DMS114 treated with DMSO at 0.1 percent for 48 hours (cell line): ENCODE measurements at regions not wholly inside any gene's neighbourhood (a gene's known extent, or its start where the extent isn't known, plus 50 kb on each side); places are given as distances from the start of the nearest gene placed in this dataset.
A peak's percentile ranks its signal among the peaks of the same experiment; 100 is the strongest.
"Not testable (repeated sequence)": the region's sequence is repeated elsewhere in the genome, so short reads cannot be mapped to it uniquely, and the experiment has no call there.

ENCODE experiments used
- DNase-seq: peaks from one replicate; lab custom pipeline; 2025; ENCODE audit not compliant: unreplicated experiment; lab: John Stamatoyannopoulos, UW

DNA sequence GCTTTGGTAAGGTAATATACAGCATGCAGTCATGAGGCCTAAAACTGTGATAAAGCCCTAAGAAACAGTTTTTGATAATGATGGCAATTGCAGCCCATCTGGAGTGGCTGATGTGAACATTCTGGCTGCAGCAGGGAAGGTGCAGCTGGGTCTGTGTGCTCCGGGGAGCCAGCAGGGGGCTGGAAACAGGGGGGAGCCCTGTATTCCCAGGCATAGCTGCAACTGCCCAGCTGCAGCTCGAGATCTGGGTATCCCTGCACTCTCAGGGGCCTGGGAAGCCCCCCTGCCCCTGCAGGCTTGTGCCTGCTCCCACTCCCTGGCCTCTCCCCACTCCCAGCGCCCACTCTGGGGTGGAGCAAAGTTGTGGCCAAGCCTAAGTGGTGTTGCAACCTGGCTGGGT lies 95.6 kb downstream of the RRAGB start:
- DNase-seq = no peak

DNA sequence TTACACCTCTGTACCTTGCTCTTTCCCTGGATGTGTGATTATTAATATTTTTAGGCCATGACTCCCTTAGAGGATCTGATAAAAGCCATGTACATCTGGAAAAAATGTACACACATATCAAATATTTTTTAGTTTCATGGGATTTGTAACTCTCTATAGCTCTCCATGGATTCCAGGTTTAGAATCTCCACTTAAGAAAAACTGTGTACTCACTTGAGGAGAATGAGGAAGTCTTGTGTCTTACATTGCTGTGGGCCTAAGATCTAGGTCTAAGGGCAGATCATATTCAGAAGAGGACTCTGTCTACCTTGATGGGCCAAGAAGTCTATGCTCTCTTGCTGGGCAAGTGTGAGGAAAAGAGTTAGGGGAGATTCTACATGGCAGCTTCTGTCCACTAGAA lies 98.0 kb downstream of the RRAGB start:
- DNase-seq = no peak

DNA sequence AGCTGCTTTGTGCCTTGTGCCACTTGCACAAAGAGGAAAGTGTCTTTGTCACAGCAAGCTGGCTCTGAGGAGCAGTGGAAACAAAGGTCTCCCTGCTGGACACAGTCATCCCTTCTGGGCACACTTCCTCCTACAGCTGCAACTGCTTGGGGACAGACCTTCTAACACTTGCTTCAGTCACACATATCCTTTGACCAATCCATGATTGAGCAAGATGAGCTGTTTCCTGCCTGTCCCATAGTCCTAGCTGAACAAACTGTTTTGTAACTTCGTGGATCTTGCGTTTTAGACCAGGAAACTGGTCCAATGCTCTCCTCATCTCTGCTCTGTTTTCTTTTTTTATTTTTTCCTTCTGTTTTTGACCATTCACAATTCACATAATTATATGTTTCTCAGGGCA lies 98.5 kb downstream of the RRAGB start:
- no peak for DNase-seq

DNA sequence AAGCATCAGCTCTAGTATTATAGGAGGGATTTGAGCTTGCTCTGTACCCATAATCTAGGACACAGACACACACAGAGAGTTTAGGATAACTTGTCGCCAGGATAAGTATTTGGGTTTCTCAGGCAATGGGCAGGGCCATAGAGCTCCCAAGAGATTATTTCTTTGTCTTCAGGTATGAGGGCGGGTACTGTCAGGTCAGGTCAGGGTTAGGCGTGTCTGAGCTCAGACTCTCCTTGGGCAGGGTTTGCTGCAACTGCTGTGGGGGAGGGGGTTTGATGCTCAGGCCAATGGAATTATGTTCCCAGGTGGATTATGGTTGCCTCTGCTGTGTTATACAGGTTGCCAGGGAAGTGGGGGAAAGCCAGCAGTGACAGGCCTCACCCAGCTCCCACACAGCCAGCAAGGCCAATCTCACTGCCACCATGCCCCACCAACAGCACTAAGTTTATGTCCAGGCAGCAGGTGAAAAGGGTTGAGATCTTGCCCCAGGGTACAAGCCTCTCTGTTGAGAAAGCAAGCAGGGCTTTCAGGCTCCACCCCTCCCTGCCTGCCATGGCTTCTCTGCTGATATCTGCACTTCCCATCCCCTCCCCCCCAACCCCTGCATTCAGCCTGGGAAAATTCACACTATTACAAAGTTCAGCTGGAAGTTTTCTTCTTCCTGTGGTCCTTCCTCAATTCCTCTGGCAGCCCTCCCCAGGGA lies 101.3 kb downstream of the RRAGB start:
- no peak for DNase-seq

DNA sequence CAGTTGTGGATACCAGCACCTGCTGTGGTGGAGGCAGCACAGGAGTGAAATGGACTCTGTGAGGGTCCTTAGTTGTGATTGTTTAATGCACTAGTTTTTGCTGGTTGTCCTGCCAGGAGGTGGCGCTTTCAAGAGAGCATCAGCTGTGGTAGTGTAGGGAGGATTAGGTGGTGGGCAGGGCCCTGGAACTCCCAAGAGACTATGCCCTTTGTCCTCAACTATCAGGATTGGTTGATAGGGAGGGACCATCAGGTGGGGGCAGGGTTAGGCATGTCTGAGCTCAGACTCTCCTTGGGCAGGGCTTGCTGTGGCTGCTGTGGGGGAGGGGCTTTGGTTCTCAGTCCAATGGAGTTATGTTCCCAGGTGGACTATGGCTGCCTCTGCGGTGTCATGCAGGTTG lies 121.9 kb downstream of the RRAGB start:
- DNase-seq = no peak

DNA sequence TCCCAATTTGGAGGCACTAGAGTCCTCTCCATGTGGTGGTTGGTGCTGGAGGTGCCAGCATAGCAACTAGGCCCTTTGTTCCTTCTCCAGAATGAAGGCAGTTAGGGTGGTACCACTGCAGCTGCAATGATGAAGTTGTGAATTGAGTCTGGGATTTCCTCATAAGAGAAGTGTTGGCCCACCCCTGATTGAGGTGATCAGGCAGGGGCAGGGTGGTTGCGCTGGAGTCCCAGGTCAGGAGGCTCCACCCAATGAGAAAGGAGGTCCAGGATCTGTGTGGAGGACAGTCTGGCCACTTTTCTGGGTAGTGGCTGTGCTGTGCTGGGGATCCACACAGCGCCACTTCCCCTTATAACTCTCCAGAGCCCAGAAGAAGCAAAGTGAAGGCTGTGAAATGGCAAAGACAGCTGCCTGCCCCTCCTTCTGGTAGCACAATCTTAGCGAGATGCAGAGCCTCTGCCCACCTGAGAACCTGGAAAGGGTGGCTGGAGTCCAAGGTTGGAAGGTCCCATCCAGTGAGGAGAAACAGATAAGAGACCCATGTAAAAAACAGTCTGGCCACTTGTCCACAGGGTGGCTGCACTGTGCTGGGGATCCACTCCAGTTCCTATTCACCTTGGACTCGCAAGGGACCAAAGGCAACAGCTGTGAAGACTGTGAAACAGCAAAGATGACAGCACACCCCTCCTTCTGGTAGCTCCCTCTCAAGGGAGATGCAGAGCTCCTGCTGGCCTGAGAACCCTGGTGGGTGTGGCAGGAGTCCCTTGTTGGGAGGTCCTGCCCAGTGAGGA lies 124.6 kb downstream of the RRAGB start:
- no peak for DNase-seq

DNA sequence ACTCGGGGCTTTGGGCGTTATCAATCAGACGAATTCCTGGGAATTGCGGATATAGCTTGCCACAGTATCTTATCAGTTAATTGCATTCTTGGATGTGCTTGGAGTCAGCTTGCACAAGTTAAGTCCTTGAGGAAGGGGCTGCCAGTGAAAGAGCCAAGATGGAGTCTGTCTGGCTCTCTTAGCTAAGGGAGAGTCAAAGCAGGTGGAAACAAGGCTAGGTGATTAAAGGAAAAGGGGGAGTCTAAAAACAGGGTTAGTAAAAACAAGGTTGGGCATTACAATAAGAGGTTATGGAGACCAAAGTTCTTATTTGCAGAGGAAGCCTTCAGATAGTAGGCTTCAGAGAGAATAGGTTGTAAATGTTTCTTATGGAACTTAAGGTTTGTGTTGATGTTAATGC lies 149.2 kb downstream of the RRAGB start:
- DNase-seq = not testable (repeated sequence)

DNA sequence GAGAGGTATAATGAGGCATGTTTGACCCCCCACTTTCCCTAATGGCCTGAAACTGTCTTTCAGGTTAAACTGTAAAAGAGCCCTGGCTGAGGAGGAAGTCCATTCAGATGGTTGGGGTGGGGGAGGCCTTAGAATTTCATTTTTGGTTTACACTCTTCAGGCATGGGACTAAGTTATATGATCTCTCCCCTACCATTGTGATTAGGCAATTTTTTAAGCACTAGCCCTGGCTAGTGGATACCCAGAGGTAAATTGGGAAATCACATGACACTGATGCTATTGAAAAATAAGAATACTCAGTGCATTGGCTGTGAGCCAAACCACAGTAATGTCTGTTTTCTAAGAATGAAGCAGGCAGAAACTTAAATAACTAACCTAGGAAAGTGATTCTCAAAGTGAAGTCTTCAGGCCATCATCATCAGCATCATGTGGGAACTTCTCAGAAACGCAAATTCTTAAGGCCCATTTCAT lies 149.7 kb downstream of the RRAGB start:
- DNase-seq = no peak

DNA sequence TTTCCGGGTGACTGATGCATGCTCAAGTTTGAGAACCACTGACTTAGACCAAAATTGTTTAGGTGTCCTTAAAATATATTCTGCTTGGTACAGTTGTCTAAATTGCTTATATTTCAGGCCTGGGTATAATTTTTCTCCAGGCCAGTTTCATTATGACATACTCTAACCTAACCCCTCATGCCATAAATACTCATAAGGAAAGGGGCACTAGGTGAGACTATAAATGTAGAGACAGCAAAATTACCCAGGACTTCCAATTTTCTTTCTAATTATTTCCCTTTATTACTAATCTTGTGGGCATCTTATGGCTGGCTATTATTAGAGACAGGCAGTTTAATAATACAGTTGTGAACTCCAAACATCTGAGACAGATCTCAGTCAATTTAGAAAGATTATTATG lies 150.2 kb downstream of the RRAGB start:
- no peak for DNase-seq

DNA sequence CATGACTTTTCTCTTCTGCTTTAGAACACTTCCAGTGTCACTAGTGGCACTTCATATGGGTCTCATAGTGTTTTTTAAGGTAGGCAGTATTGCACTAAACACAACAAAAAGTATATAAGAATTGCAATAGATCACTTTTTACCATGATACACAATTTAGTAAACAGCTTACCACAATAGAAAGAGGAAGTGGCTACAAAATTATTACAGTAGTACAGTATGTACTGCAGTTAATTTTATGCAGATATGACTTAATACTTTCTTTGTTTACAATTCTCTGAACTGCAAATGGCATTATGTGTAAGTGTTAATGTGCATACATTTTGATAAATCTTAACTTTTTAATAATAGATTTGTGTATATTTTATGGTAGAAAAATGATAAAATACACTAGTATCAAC lies 157.3 kb downstream of the RRAGB start:
- DNase-seq = no peak

DNA sequence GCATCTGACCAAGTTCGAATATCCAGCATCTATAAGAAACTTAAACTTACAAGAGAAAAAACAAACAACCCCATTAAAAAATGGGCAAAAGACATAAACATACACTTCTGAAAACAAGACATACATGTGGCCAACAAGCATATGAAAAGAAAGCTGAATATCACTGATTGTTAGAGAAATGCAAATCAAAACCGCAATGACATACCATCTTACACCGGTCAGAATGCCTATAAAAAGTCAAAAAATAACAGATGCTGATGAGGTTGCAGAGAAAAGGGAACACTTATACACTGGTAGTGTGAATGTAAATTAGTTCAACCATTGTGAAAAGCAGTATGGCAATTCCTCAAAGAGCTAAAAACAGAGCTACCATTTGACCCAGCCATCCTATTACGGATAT lies 166.0 kb downstream of the RRAGB start:
- DNase-seq = not testable (repeated sequence)

DNA sequence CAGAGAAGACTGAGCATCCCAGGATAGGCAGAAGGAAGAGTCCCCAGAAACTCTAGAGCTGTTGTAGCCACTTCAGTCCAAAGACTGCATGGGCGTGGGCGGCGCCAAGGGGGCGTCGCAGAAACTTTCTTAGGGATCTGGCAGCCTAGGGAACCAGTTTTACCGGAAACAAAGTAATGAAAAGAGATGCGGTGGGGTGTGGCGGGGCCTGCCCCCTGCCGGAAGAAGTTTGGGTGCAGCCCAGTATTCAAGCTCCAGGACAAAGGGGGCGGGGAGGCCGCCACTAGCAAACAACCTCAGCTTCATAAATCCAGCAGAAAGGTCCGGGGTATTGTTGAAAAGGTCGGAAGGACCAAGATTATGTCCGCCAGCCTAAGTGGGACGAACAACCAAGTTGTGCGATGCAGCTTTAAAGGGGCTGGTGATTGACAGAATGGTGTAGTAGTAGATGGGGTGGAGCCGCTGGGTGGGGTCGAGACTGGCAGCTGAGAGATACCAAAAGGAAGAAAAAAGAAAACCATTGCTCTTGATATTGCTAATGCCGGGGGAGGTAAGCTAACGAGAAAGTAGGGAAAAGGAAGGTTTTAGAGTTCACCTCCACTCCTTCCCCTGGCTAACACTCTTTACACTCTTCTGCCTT lies 190.5 kb downstream of the RRAGB start:
- peak; percentile 14 for DNase-seq

DNA sequence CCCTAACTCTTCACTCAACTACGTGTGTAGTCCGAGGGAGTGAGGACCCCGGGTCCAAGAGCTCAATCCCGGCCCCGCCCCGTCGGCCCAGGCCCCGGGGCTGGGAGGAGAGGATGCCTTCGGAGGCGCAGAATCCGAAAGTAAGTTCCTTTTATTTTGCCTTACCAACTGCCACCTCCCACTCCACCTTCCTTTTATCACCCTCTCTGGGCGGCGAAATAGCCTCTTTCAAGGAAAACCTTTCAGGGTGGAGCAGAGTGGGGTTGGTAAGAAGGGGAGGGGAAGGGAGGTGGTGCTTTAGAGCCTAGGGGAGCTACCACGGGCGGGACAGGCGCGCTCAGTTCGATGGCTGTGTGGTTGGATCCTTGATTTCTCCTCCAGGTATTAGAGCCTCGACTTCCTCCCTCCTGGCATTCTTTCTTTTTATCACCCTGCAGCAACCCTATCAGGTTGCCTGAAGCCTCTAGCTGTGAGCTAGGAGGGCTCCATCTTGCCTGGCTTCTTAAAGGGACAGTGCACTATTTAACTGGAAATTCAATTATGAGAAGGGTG lies 191.2 kb downstream of the RRAGB start:
- DNase-seq = no peak

DNA sequence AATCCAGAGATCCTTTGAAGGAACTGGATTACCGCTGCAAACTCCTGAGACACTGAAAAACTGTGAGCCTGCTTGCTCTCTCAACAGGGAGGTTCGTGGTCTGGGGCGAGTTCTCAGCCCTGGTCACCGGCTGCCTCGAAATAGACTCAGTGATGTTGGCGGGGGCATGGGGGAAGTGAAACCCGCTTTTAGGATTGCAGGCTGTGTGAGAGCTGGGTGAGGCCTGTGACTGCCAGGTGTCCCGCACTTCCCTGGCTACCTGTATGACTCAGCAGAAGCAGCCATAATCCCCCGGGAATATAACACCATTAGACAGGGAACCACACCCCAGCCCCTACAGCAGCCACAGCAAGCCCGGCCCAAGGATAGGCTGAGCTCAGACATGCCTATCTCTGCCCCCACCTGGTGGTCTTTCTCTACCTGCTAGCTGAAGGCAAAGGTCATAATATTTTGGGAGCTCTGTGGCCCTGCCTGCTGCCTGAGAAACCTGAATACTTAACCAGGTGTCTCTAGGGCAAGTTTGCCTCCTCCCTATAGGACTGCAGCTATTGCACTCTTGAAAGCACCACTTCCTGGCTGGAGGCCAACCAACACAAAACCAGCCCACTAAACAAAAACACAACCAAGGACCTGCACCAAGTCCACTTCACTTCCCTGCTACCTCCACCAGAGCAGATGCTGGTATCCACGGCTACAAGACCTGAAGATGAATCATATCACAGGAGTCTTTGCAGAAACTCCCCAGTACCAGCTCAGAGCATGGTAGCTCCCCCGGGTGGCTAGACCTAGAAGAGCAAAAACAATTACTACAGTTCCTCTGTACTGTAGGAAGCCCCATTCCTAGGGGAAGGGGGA lies 202.0 kb downstream of the RRAGB start:
- DNase-seq = no peak

DNA sequence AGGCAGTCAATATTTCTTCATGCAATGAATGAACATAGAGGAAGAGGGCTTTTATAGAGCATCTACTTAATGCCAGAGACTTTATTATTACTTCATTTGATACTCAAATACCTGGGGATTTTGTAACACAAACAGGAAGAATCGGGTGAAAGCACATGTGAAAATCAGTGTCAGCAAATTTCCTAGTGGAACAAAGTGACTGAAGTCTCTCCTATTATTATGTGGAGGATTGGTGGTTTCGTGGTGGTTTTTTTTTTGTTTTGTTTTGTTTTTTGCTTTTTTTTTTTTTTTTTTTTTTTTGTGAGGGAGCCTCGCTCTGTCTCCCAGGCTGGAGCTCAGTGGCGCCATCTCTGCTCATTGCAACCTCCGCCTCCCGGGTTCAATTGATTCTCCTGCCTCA lies 207.0 kb downstream of the RRAGB start:
- no peak for DNase-seq

DNA sequence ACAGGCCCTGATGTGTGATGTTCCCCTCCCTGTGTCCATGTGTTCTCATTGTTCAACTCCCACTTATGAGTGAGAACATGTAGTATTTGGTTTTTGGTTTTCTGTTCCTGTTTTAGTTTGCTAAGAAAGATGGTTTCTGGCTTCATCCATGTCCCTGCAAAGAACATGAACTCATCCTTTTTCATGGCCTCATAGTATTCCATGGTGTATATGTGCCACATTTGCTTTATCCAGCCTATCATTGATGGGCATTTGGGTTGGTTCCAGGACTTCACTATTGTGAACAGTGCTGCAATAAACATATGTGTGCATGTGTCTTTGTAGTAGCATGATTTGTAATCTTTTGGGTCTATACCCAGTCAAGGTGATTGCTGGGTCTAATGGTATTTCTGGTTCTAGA lies 211.0 kb downstream of the RRAGB start:
- not testable (repeated sequence) for DNase-seq
